ENCODE measurements at regions not wholly inside any gene's neighbourhood (a gene's known extent, or its start where the extent isn't known, plus 50 kb on each side); places are given as distances from the start of the nearest gene placed in this dataset.

GRCh38 chr5:126315341-126315740 is 107.9 kb upstream of the GRAMD2B start:
- no peak for DNase-seq

GRCh38 chr5:126332326-126332725 is 90.9 kb upstream of the GRAMD2B start:
- no peak for DNase-seq

- DNase-seq = no peak
Measured at GRCh38 chr5:126334760-126335159, 88.4 kb upstream of the GRAMD2B start.

DNA sequence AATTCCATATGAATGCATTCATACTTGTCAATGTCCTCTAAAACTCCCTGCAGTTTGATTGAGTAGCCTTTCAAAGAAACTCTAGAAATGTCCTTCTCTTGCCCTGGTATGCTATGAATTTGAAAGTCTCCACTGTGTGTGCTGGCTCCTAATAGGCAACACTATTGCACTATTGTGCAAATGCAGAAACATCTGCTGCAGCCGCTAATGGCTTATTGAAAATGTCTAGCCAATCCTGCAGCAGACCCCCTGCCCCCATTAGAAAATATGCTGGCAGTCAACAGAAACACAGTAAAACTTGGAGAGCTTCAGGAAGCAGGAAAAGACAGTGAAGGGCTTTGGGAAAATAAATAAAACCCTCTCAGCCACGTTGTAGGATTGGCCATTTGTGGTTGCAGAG is 87.3 kb upstream of the GRAMD2B start:
- DNase-seq = no peak

DNA sequence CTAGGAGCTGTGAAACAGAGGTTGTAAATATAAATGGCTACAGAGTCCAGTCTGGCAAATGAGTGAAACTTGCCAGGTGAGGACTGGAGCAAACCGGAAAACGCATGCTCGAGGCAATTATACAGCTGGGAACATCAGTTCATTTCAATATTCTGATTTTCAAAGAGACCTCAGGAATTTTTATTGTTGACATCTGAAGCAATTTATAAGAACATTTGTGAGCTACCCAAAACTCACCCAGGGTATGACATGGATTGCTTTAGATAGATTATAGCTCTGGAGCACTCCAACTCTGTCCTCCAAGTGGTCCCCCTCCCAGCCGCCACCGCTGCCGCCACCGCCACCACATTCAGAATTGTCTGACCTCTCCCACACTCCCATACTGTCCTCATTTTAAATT is 84.6 kb upstream of the GRAMD2B start:
- DNase-seq = no peak

DNA sequence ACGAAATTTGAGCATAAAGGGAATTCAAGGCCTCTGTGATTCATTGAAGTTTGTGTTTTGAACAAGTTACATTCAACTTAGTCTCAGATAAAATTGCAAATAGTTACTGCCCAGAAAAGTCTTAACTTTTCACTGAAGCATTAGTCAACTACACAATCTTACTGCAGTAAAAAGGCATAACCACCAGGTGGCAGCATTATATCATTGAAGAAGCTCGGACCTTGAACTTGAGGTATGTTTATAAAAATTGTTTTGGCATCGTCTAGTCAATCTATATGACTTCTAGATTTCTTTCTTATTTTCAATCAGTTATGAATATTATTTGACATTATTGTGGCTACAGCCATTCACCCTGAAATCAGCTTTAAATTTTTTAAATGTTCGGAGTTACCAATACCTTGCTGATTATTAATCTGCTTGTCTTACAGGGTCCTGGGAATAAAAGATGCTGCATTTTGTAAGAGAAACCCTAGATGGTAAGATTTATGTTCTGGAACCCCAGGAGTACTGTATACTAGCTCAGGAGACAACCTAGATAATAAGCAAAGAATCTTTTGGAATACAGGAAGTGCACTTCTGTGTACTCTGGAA is 83.9 kb upstream of the GRAMD2B start:
- no peak for DNase-seq

- DNase-seq = no peak
Measured at GRCh38 chr5:126341906-126342630, 81.1 kb upstream of the GRAMD2B start.

DNA sequence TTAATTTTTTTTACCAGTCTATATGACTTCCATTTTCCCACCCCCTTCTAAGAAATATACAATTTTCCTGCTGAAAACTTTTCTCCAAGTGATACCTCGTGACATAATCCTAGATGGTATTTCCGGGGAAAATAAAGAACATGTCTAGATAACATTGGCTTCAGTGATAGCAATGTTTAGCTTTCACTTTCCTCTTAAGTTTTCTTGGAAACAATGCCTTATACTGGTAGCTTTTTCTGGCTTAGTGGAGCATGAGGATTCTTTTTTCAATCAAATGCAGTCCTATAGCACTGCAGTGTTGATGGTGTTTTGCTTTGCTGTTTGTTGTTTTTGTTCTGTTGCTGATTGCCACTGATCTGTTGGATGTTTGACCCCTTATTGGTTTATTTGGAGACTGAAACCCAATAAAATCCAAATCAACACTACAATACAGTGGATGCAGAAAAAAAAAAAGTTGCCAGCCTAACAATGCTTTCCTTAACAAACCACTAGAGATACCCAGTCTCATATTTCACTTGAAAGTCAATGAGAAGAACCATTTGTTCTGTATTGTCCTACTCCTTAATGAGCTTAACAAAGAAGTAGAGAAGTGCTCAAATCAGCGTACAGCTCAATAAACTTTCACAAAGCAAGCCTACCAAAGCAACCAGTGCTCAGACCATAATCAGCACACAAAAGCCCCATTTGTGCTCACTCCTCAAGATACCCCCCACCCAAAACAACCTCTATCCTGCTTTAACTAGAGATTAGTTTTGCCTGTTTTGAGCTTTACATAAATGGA is 74.2 kb upstream of the GRAMD2B start:
- no peak for DNase-seq

GRCh38 chr5:126351153-126351552 is 72.1 kb upstream of the GRAMD2B start:
- DNase-seq = no peak

- no peak for DNase-seq
Measured at GRCh38 chr5:126354012-126354857, 69.0 kb upstream of the GRAMD2B start.

GRCh38 chr5:126354858-126355731 is 68.1 kb upstream of the GRAMD2B start:
- DNase-seq = no peak

DNA sequence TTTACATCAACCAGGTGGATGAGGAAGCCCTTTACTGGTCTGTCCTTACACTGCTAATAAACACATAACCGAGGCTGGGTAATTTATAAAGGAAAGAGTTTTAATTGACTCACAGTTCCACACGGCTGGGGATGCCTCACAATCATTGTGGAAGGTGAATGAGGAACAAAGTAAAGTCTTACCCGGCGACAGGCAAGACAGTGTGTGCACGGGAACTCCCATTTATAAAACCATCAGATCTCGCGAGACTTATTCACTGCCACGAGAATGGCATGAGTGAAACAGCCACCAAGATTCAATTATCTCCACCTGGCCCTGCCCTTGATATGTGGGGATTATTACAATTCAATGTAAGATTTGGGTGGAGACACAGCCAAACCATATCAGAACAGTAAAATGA is 67.3 kb upstream of the GRAMD2B start:
- DNase-seq = no peak

DNA sequence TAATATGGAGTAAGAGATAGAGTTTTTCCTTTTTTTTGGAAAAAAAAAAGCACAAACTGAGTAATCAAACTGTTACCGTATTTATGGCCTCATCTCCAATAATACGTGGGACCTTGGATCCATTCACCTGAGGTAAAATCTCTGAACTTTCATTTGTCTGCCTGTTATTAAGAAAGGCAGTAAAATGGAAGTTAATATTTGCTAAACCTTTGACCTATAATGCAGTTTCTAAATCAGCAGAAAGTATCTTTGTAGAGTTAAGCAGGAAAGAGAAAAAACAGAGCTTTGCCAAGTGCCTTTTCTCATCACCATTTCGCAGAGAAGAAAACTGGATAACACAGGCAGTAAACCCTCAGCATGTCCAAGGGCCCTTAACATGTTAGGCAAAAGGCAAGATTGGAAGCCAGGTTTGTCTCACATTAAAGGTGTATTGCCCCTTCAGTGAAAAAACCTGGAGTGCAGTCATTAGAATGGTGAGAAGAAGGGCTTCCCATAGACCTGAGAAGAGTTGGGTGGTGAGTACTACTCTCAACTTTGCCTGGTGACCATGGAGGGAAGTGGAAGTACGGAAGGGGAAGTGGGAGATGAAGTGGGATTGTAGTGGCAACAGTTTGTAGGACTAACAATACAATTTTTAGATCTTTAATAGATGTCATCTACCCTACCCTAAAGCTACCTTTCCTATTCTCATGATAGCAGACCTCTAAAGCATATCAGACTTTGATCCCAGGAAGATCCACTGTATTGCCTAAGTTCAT is 65.4 kb upstream of the GRAMD2B start:
- no peak for DNase-seq

GRCh38 chr5:126358525-126358924 is 64.7 kb upstream of the GRAMD2B start:
- no peak for DNase-seq

- no peak for DNase-seq
Measured at GRCh38 chr5:126359884-126360283, 63.3 kb upstream of the GRAMD2B start.

- DNase-seq = no peak
Measured at GRCh38 chr5:126360467-126360866, 62.7 kb upstream of the GRAMD2B start.

DNA sequence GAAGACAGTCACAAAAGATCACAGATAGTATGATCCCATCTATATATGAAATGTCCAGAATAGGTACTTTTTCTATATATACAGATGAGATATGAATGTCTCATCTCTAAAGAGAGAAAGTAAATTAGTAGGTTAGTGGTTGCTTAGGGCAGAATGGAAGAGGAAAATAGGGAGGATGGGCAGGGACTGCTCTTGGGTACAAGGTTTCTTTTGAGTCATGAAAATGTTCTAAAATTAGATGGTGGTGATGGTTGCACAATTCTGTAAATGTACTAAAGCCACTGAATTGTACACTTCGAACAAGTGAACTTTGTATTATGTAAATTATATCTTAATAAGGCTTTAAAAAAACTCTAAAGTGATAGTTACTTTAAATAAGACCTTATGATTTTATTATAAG is 59.6 kb upstream of the GRAMD2B start:
- no peak for DNase-seq

DNA sequence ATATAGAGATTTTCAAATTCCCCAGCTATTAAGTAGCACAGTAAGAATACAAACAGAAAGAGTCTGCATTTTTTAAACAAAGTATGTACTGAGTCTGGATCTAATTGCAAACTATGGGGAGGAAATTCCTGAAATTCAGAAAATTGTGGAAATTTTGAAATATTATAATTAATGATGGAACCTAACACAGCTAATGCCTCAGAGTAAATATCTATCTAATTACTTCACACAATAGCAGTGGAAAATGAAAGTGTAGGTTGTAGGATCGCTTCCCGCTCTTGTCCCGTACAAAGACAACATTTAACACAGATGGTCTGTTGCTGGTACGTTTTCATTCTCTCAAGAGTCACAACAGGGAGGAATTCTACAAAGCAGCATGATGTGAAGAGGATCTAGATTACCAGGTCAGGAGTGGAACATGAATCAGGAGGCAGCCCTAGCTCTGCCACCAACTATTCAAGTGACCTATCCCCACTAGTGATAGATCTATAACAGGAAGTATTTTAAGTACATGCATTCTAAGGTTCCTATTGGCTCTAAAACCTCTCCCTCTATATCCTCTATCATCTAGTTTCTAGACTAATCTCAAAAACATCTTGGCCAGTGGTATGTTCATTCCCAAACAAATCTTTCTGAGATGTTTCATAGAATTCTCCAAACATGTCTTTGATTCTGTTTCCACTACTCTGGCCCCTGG is 58.9 kb upstream of the GRAMD2B start:
- no peak for DNase-seq

DNA sequence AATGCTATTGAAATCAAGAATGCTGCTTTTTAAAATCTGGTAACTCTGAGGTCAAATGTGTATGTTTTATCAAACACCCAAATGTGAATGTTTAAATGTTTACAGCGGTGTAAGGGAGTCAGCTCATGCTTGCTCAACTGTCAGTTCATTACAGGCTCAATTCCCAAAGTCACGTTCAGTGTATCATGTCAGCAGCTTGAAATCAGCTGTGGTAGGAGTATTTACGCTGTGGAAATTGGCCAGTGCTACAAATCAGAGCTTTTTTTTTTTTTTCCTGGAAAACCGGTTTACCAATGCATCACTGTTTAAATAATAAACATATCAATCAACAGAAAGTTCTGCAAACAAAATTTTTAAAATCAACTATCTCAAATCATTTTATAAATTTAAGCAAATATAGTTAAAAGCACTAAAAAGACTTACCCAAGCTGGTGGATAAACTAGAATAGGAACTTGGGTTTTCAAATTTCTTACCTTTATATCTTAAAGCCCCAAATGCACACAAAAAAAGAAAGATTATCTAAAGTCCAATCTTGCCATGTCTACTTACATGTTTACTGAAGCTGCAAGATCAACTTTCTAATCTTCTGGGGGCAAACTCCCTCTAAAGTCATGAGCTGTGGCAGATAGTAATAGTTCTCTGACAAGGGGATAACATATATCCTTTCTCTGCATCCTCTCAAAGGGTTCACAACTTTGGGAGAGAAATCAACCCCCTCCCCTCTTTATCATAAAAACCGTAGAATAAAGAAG is 57.6 kb upstream of the GRAMD2B start:
- DNase-seq = no peak

GRCh38 chr5:126366199-126366560 is 57.0 kb upstream of the GRAMD2B start:
- DNase-seq = no peak

Data from NCI-H187 (cell line).